ENCODE measurements at regions not wholly inside any gene's neighbourhood (a gene's known extent, or its start where the extent isn't known, plus 50 kb on each side); places are given as distances from the start of the nearest gene placed in this dataset.

DNA sequence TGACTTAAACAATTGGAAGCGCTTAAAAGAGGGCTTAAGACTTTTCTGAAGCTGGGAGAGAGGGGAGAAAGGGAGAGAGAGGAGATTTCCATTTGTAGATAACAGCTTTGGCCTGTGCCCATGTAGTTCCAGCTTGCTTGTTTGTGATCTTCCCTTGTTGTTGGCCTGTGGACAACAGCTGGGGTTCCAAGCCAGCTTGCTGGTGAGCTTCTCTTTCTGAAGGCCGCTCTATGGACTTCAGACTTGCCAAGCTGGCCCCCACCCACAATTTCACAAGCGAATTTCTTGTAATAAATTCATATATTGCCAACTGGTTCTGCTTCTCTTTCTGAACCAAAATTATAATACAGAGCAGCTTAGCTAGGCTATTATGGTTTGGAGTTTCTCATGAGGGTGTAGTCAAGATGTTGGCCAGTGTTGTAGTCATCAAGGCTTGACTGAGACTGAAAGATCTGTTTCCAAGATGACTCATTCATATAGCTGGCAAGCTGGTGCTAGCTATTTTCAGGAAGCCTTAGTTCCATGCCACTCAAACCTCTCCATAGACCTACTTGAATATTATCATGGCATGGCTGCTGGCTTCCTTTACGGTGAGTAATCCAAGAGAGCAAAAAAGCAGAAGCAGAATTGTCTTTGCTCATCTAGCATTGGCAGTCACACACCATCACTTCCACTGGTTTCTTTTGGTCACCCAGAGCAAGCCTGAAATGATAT lies 89.4 kb downstream of the ATP23 start:
- TF ChIP-seq, protein P1, sequence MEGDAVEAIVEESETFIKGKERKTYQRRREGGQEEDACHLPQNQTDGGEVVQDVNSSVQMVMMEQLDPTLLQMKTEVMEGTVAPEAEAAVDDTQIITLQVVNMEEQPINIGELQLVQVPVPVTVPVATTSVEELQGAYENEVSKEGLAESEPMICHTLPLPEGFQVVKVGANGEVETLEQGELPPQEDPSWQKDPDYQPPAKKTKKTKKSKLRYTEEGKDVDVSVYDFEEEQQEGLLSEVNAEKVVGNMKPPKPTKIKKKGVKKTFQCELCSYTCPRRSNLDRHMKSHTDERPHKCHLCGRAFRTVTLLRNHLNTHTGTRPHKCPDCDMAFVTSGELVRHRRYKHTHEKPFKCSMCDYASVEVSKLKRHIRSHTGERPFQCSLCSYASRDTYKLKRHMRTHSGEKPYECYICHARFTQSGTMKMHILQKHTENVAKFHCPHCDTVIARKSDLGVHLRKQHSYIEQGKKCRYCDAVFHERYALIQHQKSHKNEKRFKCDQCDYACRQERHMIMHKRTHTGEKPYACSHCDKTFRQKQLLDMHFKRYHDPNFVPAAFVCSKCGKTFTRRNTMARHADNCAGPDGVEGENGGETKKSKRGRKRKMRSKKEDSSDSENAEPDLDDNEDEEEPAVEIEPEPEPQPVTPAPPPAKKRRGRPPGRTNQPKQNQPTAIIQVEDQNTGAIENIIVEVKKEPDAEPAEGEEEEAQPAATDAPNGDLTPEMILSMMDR (IDR thresholded peaks at IDR 0.05; ENCODE audit: low read depth, low read length) = no peak
- no peak for TF ChIP-seq EZH2phosphoT487 (IDR thresholded peaks at IDR 0.05; ENCODE audit: low read depth)
- H3K36me3 ChIP-seq (replicated peaks; ENCODE audit: low read depth, low read length) = no peaks in the 10 kb centered on the region
- no peaks in the 10 kb centered on the region for H4K20me1 ChIP-seq (ENCODE audit: insufficient read depth, low read length)
- H3K4me2 ChIP-seq (ENCODE audit: low read length) = no peak overlapping the region
- 0 out of 2 replicates have a peak, but pooled peaks cover 7% of the 10 kb centered on the region for H3K9me3 ChIP-seq (ENCODE audit: insufficient read depth, low read length)
- H2AFZ ChIP-seq (ENCODE audit: low read depth, low read length) = no peak overlapping the region
- H3K4me3 ChIP-seq (ENCODE audit: low read length) = no peak overlapping the region
- no peaks in the 10 kb centered on the region for H3K79me2 ChIP-seq (ENCODE audit: low read length)
- H3K4me1 ChIP-seq (ENCODE audit: low read length) = no peaks in the 10 kb centered on the region
- H3K27me3 ChIP-seq (ENCODE audit: low read depth, low read length) = no peaks in the 10 kb centered on the region
- no peak overlapping the region for H3K9ac ChIP-seq (ENCODE audit: low read length)
- H3K27ac ChIP-seq (ENCODE audit: low read length) = no peak overlapping the region

DNA sequence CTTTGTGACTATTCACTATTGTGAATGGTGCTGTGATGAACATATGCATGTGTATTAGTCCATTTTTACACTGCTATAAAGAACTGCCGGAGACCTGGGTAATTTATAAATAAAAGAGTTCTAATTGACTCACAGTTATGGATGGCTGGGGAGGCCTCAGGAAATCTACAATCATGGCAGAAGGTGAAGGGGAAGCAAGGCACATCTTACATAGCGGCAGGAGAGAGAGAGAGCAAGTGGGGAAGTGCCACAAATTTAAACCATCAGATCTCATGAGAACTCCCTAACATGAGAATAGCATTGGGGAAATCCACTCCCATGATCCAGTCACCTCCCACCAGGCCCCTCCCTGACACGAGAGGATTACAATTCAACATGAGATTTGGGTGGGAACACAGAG lies 90.8 kb downstream of the ATP23 start:
- Histone ChIP-seq H4K20me1 (ENCODE audit: insufficient read depth, low read length) (no peaks in the 10 kb centered on the region), H2AFZ (ENCODE audit: low read depth, low read length) (no peak overlapping the region), H3K4me1 (ENCODE audit: low read length) (no peaks in the 10 kb centered on the region), H3K4me2 (ENCODE audit: low read length) (no peak overlapping the region), H3K4me3 (ENCODE audit: low read length) (no peak overlapping the region), H3K9ac (ENCODE audit: low read length) (no peak overlapping the region), H3K27ac (ENCODE audit: low read length) (no peak overlapping the region), H3K27me3 (ENCODE audit: low read depth, low read length) (no peaks in the 10 kb centered on the region), H3K9me3 (ENCODE audit: insufficient read depth, low read length) (0 out of 2 replicates have a peak, but pooled peaks cover 4% of the 10 kb centered on the region), H3K79me2 (ENCODE audit: low read length) (no peaks in the 10 kb centered on the region), H3K36me3 (replicated peaks; ENCODE audit: low read depth, low read length) (no peaks in the 10 kb centered on the region)
- TF ChIP-seq EZH2phosphoT487 (IDR thresholded peaks at IDR 0.05; ENCODE audit: low read depth) = no peak
- TF ChIP-seq, protein P1 (IDR thresholded peaks at IDR 0.05; ENCODE audit: low read depth, low read length) = no peak

DNA sequence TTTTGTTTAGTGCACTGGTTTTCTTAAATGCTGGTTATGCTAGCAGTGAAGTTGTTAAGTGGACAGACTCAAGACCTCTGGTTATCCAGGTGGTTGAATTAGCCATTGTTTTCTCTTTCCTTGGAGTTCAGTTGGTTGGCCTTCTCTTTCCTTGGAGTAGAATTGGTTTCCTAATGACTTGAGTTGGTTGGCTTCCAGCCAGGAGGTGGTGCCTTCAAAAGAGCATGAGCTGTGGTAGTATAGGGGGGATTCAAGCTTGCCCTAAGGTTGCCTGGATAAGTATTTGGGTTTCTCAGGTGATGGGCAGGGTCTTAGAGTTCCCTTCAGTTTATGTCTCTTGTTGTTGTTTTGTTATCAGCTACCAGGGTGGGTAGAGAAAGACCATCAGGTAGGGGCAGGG lies 92.5 kb downstream of the ATP23 start:
- no peaks in the 10 kb centered on the region for H3K79me2 ChIP-seq (ENCODE audit: low read length)
- H3K27me3 ChIP-seq (ENCODE audit: low read depth, low read length) = no peaks in the 10 kb centered on the region
- H4K20me1 ChIP-seq (ENCODE audit: insufficient read depth, low read length) = no peaks in the 10 kb centered on the region
- 0 out of 2 replicates have a peak, but pooled peaks cover 4% of the 10 kb centered on the region for H3K9me3 ChIP-seq (ENCODE audit: insufficient read depth, low read length)
- H3K27ac ChIP-seq (ENCODE audit: low read length) = no peak overlapping the region
- H3K36me3 ChIP-seq (replicated peaks; ENCODE audit: low read depth, low read length) = no peaks in the 10 kb centered on the region
- H3K9ac ChIP-seq (ENCODE audit: low read length) = no peak overlapping the region
- H3K4me2 ChIP-seq (ENCODE audit: low read length) = no peak overlapping the region
- no peaks in the 10 kb centered on the region for H3K4me1 ChIP-seq (ENCODE audit: low read length)
- TF ChIP-seq, protein P1 (IDR thresholded peaks at IDR 0.05; ENCODE audit: low read depth, low read length) = no peak
- TF ChIP-seq EZH2phosphoT487 (IDR thresholded peaks at IDR 0.05; ENCODE audit: low read depth) = no peak
- H2AFZ ChIP-seq (ENCODE audit: low read depth, low read length) = no peak overlapping the region
- no peak overlapping the region for H3K4me3 ChIP-seq (ENCODE audit: low read length)

DNA sequence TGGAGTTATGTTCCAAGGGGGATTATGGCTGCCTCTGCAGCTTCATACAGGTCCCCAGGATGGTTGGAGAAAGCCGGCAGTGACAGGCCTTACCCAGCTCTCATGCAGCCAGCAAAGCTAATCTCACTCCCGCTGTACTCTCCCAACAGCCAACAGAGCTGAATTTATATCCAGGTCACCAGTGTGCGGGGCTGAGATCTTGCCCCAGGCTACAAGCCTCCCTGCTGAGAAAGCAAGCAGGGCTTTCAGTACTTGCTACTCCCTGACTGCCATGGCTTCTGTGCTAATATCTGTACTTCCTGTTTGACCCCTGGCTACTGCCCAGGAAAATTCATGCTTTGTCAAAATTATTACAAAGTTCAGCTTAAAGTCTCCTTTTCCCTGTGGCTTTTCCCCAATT lies 92.9 kb downstream of the ATP23 start:
- TF ChIP-seq, protein P1 (IDR thresholded peaks at IDR 0.05; ENCODE audit: low read depth, low read length) = no peak
- TF ChIP-seq EZH2phosphoT487 (IDR thresholded peaks at IDR 0.05; ENCODE audit: low read depth) = no peak
- Histone ChIP-seq H3K36me3 (replicated peaks; ENCODE audit: low read depth, low read length) (no peaks in the 10 kb centered on the region), H3K4me3 (ENCODE audit: low read length) (no peak overlapping the region), H3K27ac (ENCODE audit: low read length) (no peak overlapping the region), H3K9ac (ENCODE audit: low read length) (no peak overlapping the region), H3K27me3 (ENCODE audit: low read depth, low read length) (no peaks in the 10 kb centered on the region), H4K20me1 (ENCODE audit: insufficient read depth, low read length) (no peaks in the 10 kb centered on the region), H3K4me2 (ENCODE audit: low read length) (no peak overlapping the region), H3K9me3 (ENCODE audit: insufficient read depth, low read length) (0 out of 2 replicates have a peak, but pooled peaks cover 4% of the 10 kb centered on the region), H3K79me2 (ENCODE audit: low read length) (no peaks in the 10 kb centered on the region), H3K4me1 (ENCODE audit: low read length) (no peaks in the 10 kb centered on the region), H2AFZ (ENCODE audit: low read depth, low read length) (no peak overlapping the region)
